GM12873 (cell line): ENCODE measurements at regions not wholly inside any gene's neighbourhood (a gene's known extent, or its start where the extent isn't known, plus 50 kb on each side); places are given as distances from the start of the nearest gene placed in this dataset.

ENCODE experiments used
- TF ChIP-seq, protein P1 (sequence below): IDR thresholded peaks from 2 replicates; pipeline ENCODE4 v1.5.1; 2012; ENCODE audit warnings: low read depth, mild to moderate bottlenecking, moderate library complexity, low read length, control low read depth; ENCODE audit not compliant: insufficient read depth; ENCODE audit errors: missing control alignments

DNA sequence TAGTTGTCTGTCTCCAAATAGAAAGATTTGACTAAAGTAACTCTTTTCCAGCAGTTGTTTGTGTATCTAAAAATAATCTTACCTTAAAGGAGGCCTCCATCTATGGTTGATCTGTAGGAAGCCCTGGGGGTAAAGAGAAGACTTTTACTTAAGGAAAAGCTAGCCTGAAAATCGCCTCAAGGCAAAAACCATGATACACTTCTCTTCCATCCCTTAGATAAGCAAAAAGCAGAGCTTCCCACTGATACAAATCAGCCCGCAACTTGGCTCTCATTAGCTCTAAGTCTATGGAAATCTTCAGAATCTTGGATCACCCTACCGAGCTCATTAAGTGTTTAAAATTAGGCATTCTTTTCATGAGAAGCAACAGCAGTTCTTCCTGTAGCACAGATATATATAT is 576.9 kb upstream of the PTBP2 start:
- TF ChIP-seq, protein P1, sequence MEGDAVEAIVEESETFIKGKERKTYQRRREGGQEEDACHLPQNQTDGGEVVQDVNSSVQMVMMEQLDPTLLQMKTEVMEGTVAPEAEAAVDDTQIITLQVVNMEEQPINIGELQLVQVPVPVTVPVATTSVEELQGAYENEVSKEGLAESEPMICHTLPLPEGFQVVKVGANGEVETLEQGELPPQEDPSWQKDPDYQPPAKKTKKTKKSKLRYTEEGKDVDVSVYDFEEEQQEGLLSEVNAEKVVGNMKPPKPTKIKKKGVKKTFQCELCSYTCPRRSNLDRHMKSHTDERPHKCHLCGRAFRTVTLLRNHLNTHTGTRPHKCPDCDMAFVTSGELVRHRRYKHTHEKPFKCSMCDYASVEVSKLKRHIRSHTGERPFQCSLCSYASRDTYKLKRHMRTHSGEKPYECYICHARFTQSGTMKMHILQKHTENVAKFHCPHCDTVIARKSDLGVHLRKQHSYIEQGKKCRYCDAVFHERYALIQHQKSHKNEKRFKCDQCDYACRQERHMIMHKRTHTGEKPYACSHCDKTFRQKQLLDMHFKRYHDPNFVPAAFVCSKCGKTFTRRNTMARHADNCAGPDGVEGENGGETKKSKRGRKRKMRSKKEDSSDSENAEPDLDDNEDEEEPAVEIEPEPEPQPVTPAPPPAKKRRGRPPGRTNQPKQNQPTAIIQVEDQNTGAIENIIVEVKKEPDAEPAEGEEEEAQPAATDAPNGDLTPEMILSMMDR: no peak

DNA sequence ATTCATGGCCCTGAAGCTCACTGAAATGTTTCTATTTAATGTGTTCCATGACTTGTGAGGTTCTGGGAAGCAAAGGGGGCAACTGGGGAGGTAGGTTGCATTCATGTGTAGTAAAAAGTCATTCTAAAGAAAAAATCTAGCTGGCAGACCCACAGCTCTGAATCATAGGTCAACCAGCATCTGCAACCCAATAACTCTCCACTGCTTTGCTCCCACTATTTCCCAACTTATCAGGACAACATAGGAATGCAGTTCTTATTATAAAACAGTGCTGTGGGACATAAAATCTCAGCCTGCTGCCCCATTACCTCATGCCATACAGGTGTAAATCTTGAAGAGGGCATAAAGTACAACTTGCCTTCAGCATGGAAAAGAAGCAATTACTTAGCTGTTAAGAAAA is 576.1 kb upstream of the PTBP2 start:
- TF ChIP-seq, protein P1: no peak

DNA sequence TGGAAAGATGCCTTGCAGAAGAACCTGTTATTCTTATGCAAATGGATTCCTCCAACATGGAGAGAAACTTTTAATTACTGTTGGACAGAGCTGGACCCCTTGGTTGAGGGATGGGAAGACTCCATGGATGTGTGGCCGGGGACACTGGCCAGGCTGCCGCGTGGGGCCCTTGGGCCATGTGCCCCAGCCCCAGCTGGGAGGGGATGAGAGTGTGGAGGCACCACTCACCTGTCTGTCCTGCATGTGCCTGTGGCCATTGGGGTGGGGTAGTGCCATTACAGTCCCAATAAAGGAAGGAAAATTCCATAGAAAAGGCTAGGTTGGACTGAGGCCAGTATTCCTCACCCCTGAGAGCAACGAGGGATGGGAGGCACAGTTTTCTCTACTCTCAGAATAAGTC is 564.5 kb upstream of the PTBP2 start:
- TF ChIP-seq, protein P1: no peak

DNA sequence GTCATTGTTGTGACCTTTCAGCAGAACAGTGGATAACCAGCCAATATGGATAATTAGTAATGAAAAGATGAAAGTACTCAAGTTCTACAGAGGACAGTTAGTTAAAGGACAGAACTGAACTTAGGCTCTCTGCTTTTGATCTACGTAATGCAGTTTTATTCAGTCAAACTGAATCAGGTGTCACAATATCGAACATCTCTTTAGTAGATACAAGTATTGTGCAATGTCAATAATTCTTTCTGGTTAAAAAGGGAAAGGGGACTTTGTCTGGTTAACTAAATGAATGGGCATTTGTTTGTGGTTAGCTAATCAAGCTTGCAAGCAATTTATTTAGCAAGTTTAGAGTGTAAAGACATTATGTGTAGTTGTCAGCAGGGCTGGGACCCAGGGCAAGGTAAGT is 562.2 kb upstream of the PTBP2 start:
- TF ChIP-seq, protein P1: no peak

DNA sequence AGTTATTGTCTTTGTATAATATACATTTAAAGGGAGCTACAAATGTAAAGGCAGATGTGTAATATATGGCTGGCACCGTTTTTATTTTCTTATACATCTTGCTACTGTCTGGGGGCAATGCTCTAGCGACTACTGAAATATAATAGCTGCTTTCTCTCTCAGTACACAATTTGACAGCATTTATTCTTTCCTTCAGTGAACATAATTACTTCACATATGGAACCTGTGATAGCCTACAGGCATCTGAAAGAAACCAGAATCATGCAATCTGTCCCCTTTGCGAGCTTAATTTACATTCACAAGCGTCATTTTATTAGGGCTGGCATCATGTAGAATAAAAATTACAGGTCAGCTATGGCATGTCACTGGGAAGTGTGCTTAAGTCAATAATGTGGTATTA is 557.5 kb upstream of the PTBP2 start:
- TF ChIP-seq, protein P1: no peak

DNA sequence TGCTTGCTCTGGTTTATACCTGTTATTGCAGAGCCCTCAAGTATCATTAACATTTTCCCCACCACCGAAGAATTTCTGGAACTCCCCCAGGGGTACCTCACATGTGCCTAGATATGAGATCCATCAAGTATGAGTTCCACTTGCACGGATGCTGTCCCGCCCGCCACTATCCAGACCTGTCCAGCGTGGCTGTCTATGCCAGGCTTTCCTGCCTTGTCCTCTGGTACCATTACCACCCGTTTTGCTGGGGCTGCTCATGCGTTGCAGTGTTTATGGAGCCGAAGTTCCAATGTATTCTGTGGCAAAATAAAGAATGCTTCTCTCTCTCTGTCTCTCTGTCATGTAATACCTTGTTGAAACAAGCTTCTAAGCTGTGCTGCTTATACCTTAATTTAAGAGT is 543.5 kb upstream of the PTBP2 start:
- TF ChIP-seq, protein P1: no peak

DNA sequence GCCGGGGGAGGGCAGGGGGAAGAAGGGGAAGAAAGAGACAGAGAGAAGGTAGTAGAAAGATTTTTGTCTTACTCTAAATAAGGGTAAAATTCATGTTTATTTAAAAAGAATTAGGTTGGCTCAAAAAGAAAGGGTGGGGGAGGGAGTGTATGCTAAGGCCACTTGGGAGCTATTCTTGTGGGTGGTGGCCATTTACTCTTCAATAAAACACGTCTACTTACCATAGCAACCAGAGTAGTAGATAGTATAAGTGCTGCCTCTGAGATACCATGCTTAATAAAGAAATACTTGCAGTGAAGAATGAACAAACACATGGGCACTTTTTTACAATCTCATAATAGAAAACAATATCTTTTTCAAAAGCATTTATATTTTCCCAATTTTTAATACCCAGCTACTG is 538.1 kb upstream of the PTBP2 start:
- TF ChIP-seq, protein P1: no peak
